ENCODE measurements at regions not wholly inside any gene's neighbourhood (a gene's known extent, or its start where the extent isn't known, plus 50 kb on each side); places are given as distances from the start of the nearest gene placed in this dataset.
"Not testable (repeated sequence)": the region's sequence is repeated elsewhere in the genome, so short reads cannot be mapped to it uniquely, and the experiment has no call there.

DNA sequence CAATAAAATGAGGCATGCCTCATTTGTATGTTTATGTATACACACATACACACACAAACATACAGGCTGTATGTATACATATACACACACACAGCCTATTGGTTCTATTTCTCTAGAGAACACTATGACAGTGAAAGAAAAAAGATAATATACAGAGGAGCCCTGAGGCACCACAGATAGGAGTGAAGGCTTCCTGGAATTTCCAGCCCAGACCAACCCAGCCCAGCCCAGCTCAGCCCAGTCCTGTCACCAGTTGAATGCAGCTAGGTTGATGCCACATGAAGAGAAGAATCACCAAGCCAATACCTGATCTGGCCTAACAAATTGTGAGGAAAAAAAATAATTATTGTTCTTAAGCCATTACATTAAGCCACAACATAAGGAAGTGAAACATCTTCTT lies 126.9 kb upstream of the PDE4D start:
- no peaks in the 10 kb centered on the region for H3K23me2 ChIP-seq (ENCODE audit: insufficient read length, low read depth, low read length, poor library complexity, severe bottlenecking)
- H2BK12ac ChIP-seq (ENCODE audit: insufficient read length, low read depth, low read length), result no peak overlapping the region
- no peaks in the 10 kb centered on the region for H3K27me3 ChIP-seq (ENCODE audit: insufficient read depth, low read length)
- H3K27me3 Mint-ChIP-seq (ENCODE audit: low read depth), result no peaks in the 10 kb centered on the region
- peaks cover 0 to 5% (median 0%) of the 10 kb centered on the region in 3 experiments; a peak in 3 of 7 replicates for H3K36me3 Mint-ChIP-seq (ENCODE audit: insufficient read depth in 1 of 3, low read depth in 3 of 3)
- peaks cover 9 to 11% of the 10 kb centered on the region in 2 experiments for H3K4me1 Mint-ChIP-seq
- H3K56ac ChIP-seq (ENCODE audit: insufficient read length, low read depth, low read length), result no peak overlapping the region
- no peaks in the 10 kb centered on the region for H3K4me1 ChIP-seq (ENCODE audit: insufficient read depth, low read length)
- no peak overlapping the region for H2BK20ac ChIP-seq (ENCODE audit: low read depth, low read length, poor library complexity, severe bottlenecking)
- no peak overlapping the region for H3K4ac ChIP-seq (ENCODE audit: low read depth, low read length)
- H3K4me3 Mint-ChIP-seq, result no peak overlapping the region
- H3T11ph ChIP-seq (ENCODE audit: low read length), result no peak overlapping the region
- no peak overlapping the region for H2BK120ac ChIP-seq (ENCODE audit: low read depth, low read length, poor library complexity, severe bottlenecking)
- H4K5ac ChIP-seq (ENCODE audit: insufficient read length, low read depth, low read length), result no peak overlapping the region
- H3K27ac Mint-ChIP-seq, result no peak overlapping the region
- H3K4me2 ChIP-seq (ENCODE audit: insufficient read depth, insufficient read length, low read length), result no peak overlapping the region
- no peak overlapping the region for H2BK15ac ChIP-seq (ENCODE audit: low read depth, low read length)
- H3K14ac ChIP-seq (ENCODE audit: insufficient read depth, low read length), result no peak overlapping the region
- no peak for DNase-seq
- no peak overlapping the region for H3K27ac ChIP-seq (ENCODE audit: insufficient read length, low read depth, low read length)
- H3K9me3 Mint-ChIP-seq, result peaks cover 7% of the 10 kb centered on the region in 2 experiments; a peak in 3 of 5 replicates
- no peaks in the 10 kb centered on the region for H4K20me1 ChIP-seq (ENCODE audit: control insufficient read depth, insufficient read depth, insufficient read length)
- no peak overlapping the region for H3K18ac ChIP-seq (ENCODE audit: insufficient read length, low read depth, low read length)
- H3K9ac ChIP-seq (ENCODE audit: extremely low read depth, insufficient read length, low read length), result no peak overlapping the region
- H3K23ac ChIP-seq (ENCODE audit: insufficient read length, low read depth, low read length), result no peak overlapping the region
- H3K79me1 ChIP-seq (ENCODE audit: insufficient read depth, low read depth, low read length, poor library complexity, severe bottlenecking), result no peaks in the 10 kb centered on the region
- H2AFZ ChIP-seq (ENCODE audit: low read length), result no peak overlapping the region
- H3K9me3 ChIP-seq (ENCODE audit: control insufficient read depth, low read depth, low read length), result no peaks in the 10 kb centered on the region
- H2AK5ac ChIP-seq (ENCODE audit: insufficient read length, low read length), result no peak overlapping the region
- no peak overlapping the region for H2BK5ac ChIP-seq (ENCODE audit: insufficient read length, low read length)
- TF ChIP-seq, protein P1, sequence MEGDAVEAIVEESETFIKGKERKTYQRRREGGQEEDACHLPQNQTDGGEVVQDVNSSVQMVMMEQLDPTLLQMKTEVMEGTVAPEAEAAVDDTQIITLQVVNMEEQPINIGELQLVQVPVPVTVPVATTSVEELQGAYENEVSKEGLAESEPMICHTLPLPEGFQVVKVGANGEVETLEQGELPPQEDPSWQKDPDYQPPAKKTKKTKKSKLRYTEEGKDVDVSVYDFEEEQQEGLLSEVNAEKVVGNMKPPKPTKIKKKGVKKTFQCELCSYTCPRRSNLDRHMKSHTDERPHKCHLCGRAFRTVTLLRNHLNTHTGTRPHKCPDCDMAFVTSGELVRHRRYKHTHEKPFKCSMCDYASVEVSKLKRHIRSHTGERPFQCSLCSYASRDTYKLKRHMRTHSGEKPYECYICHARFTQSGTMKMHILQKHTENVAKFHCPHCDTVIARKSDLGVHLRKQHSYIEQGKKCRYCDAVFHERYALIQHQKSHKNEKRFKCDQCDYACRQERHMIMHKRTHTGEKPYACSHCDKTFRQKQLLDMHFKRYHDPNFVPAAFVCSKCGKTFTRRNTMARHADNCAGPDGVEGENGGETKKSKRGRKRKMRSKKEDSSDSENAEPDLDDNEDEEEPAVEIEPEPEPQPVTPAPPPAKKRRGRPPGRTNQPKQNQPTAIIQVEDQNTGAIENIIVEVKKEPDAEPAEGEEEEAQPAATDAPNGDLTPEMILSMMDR (conservative IDR thresholded peaks at IDR 0.05), result no peak
- no peaks in the 10 kb centered on the region for H3K79me2 ChIP-seq (ENCODE audit: insufficient read depth, low read length)
- no peak overlapping the region for H4K91ac ChIP-seq (ENCODE audit: insufficient read length, low read depth, low read length)
- no peak overlapping the region for H4K8ac ChIP-seq (replicated peaks; ENCODE audit: insufficient read length, low read depth, low read length)

DNA sequence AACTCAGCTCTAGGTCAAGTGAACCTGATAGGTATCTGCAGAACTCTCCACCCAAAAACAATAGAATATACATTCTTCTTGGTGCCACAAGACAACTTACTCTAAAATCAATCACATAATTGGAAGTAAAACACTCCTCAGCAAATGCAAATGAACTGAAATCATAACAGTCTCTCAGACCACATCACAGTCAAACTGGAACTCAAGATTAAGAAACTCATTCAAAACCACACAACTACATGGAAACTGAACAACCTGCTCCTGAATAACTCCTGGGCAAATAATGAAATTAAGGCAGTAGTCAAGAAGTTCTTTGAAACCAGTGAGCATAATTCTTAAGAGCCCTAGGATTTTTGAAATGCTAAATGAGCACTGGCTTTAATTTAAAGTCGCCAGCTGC lies 125.4 kb upstream of the PDE4D start:
- not testable (repeated sequence) for H2BK120ac ChIP-seq (ENCODE audit: low read depth, low read length, poor library complexity, severe bottlenecking); H3T11ph ChIP-seq (ENCODE audit: low read length); H2AK5ac ChIP-seq (ENCODE audit: insufficient read length, low read length); H3K79me1 ChIP-seq (ENCODE audit: insufficient read depth, low read depth, low read length, poor library complexity, severe bottlenecking); H2BK15ac ChIP-seq (ENCODE audit: low read depth, low read length); DNase-seq; H3K4ac ChIP-seq (ENCODE audit: low read depth, low read length); H4K5ac ChIP-seq (ENCODE audit: insufficient read length, low read depth, low read length); H3K27me3 ChIP-seq (ENCODE audit: insufficient read depth, low read length); H4K91ac ChIP-seq (ENCODE audit: insufficient read length, low read depth, low read length); H2AFZ ChIP-seq (ENCODE audit: low read length); H3K14ac ChIP-seq (ENCODE audit: insufficient read depth, low read length); H2BK5ac ChIP-seq (ENCODE audit: insufficient read length, low read length); H3K79me2 ChIP-seq (ENCODE audit: insufficient read depth, low read length); H3K36me3 Mint-ChIP-seq (ENCODE audit: insufficient read depth in 1 of 3, low read depth in 3 of 3); H4K8ac ChIP-seq (replicated peaks; ENCODE audit: insufficient read length, low read depth, low read length); H3K56ac ChIP-seq (ENCODE audit: insufficient read length, low read depth, low read length); H3K9me3 Mint-ChIP-seq; H3K4me1 ChIP-seq (ENCODE audit: insufficient read depth, low read length); H3K23me2 ChIP-seq (ENCODE audit: insufficient read length, low read depth, low read length, poor library complexity, severe bottlenecking); H3K4me3 Mint-ChIP-seq; H2BK20ac ChIP-seq (ENCODE audit: low read depth, low read length, poor library complexity, severe bottlenecking); H3K27ac ChIP-seq (ENCODE audit: insufficient read length, low read depth, low read length); H3K9me3 ChIP-seq (ENCODE audit: control insufficient read depth, low read depth, low read length); H3K27me3 Mint-ChIP-seq (ENCODE audit: low read depth); H4K20me1 ChIP-seq (ENCODE audit: control insufficient read depth, insufficient read depth, insufficient read length); H3K4me2 ChIP-seq (ENCODE audit: insufficient read depth, insufficient read length, low read length); H3K18ac ChIP-seq (ENCODE audit: insufficient read length, low read depth, low read length); H3K23ac ChIP-seq (ENCODE audit: insufficient read length, low read depth, low read length); H2BK12ac ChIP-seq (ENCODE audit: insufficient read length, low read depth, low read length); H3K27ac Mint-ChIP-seq; H3K9ac ChIP-seq (ENCODE audit: extremely low read depth, insufficient read length, low read length)
- peaks cover 9 to 11% of the 10 kb centered on the region in 2 experiments for H3K4me1 Mint-ChIP-seq
- WGBS (ENCODE audit: extremely low coverage, insufficient read length, low lambda C conversion rate), result no CpG with 5 or more reads among the region's 1 CpG

All from H9 (cell line).